HL-60 (cell line): ENCODE measurements at regions not wholly inside any gene's neighbourhood (a gene's known extent, or its start where the extent isn't known, plus 50 kb on each side); places are given as distances from the start of the nearest gene placed in this dataset.

Experiments used
- POLR2AphosphoS5 ChIP-seq: IDR thresholded peaks from 2 replicates; pipeline ENCODE4 v1.6.1; 2012; ENCODE audit warnings: low read depth
- SPI1 ChIP-seq: IDR thresholded peaks from 2 replicates; pipeline ENCODE4 v1.6.1; 2012; ENCODE audit warnings: low read depth, mild to moderate bottlenecking, borderline replicate concordance
- TF ChIP-seq, protein P1 (sequence below): IDR thresholded peaks from one replicate; pipeline ENCODE4 v1.5.1; 2011; ENCODE audit warnings: low read length, control low read depth, inconsistent platforms; ENCODE audit not compliant: insufficient read depth
- TF ChIP-seq, protein P2 (sequence below): IDR thresholded peaks from 2 replicates; pipeline ENCODE4 v1.6.1; 2012; ENCODE audit warnings: low read depth; ENCODE audit not compliant: insufficient replicate concordance

DNA sequence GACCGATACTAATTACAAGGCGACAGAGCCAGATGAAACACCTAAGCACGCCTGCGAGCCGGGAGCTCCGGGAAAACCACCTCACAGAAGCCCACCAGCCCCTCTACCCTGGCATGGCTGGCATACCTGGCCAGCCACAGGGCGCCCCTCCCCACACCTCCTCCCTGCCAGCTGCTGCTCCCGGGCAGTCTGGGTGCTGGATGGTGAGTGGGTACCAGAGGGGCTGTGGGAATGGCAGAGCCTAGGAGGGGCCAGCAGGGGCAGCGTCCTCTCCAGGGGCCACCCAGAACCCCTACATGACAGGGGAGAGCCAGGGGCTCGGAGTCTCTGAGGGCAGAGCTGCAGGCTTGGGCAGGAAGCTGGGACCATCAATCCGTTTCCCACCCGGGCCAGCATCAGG, 58.7 kb upstream of the GPC1 start:
- TF ChIP-seq POLR2AphosphoS5 (no peak), SPI1 (no peak)
- TF ChIP-seq, protein P1, sequence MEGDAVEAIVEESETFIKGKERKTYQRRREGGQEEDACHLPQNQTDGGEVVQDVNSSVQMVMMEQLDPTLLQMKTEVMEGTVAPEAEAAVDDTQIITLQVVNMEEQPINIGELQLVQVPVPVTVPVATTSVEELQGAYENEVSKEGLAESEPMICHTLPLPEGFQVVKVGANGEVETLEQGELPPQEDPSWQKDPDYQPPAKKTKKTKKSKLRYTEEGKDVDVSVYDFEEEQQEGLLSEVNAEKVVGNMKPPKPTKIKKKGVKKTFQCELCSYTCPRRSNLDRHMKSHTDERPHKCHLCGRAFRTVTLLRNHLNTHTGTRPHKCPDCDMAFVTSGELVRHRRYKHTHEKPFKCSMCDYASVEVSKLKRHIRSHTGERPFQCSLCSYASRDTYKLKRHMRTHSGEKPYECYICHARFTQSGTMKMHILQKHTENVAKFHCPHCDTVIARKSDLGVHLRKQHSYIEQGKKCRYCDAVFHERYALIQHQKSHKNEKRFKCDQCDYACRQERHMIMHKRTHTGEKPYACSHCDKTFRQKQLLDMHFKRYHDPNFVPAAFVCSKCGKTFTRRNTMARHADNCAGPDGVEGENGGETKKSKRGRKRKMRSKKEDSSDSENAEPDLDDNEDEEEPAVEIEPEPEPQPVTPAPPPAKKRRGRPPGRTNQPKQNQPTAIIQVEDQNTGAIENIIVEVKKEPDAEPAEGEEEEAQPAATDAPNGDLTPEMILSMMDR, result no peak
- TF ChIP-seq, protein P2, sequence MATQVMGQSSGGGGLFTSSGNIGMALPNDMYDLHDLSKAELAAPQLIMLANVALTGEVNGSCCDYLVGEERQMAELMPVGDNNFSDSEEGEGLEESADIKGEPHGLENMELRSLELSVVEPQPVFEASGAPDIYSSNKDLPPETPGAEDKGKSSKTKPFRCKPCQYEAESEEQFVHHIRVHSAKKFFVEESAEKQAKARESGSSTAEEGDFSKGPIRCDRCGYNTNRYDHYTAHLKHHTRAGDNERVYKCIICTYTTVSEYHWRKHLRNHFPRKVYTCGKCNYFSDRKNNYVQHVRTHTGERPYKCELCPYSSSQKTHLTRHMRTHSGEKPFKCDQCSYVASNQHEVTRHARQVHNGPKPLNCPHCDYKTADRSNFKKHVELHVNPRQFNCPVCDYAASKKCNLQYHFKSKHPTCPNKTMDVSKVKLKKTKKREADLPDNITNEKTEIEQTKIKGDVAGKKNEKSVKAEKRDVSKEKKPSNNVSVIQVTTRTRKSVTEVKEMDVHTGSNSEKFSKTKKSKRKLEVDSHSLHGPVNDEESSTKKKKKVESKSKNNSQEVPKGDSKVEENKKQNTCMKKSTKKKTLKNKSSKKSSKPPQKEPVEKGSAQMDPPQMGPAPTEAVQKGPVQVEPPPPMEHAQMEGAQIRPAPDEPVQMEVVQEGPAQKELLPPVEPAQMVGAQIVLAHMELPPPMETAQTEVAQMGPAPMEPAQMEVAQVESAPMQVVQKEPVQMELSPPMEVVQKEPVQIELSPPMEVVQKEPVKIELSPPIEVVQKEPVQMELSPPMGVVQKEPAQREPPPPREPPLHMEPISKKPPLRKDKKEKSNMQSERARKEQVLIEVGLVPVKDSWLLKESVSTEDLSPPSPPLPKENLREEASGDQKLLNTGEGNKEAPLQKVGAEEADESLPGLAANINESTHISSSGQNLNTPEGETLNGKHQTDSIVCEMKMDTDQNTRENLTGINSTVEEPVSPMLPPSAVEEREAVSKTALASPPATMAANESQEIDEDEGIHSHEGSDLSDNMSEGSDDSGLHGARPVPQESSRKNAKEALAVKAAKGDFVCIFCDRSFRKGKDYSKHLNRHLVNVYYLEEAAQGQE, result no peak
